SU-DHL-6 (cell line): ENCODE measurements at regions not wholly inside any gene's neighbourhood (a gene's known extent, or its start where the extent isn't known, plus 50 kb on each side); places are given as distances from the start of the nearest gene placed in this dataset.

Experiments used
- EZH2phosphoT487 ChIP-seq: fragments of 200-600 bp; sonication (generic), shearing (Covaris generic); conservative IDR thresholded peaks from 2 replicates; pipeline ENCODE4 v1.6.1; 2018; ENCODE audit warnings: mild to moderate bottlenecking, antibody characterized with exemption, low read length, moderate library complexity, mixed read lengths
- TF ChIP-seq, protein P1 (sequence below): fragments of 200-600 bp; sonication (generic); IDR thresholded peaks from one replicate; pipeline ENCODE4 v1.5.1; 2017; ENCODE audit warnings: antibody characterized with exemption, mild to moderate bottlenecking, low read length, moderate library complexity; ENCODE audit not compliant: insufficient read depth, poor library complexity, severe bottlenecking

GRCh38 chr14:104514156-104514848 is 65.3 kb upstream of the C14orf180 start:
- TF ChIP-seq, protein P1, sequence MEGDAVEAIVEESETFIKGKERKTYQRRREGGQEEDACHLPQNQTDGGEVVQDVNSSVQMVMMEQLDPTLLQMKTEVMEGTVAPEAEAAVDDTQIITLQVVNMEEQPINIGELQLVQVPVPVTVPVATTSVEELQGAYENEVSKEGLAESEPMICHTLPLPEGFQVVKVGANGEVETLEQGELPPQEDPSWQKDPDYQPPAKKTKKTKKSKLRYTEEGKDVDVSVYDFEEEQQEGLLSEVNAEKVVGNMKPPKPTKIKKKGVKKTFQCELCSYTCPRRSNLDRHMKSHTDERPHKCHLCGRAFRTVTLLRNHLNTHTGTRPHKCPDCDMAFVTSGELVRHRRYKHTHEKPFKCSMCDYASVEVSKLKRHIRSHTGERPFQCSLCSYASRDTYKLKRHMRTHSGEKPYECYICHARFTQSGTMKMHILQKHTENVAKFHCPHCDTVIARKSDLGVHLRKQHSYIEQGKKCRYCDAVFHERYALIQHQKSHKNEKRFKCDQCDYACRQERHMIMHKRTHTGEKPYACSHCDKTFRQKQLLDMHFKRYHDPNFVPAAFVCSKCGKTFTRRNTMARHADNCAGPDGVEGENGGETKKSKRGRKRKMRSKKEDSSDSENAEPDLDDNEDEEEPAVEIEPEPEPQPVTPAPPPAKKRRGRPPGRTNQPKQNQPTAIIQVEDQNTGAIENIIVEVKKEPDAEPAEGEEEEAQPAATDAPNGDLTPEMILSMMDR, result no peak
- no peak for TF ChIP-seq EZH2phosphoT487
